NCI-H446 (cell line): ENCODE measurements at regions not wholly inside any gene's neighbourhood (a gene's known extent, or its start where the extent isn't known, plus 50 kb on each side); places are given as distances from the start of the nearest gene placed in this dataset.
"Not testable (repeated sequence)": the region's sequence is repeated elsewhere in the genome, so short reads cannot be mapped to it uniquely, and the experiment has no call there.

ENCODE experiments used
- DNase-seq, 2 experiments: peaks; one replicate each; lab custom pipeline; 2025; lab: John Stamatoyannopoulos, UW

- DNase-seq: no peak
Observed at GRCh38 chr18:78790960-78791359, 188.7 kb upstream of the SALL3 start.

GRCh38 chr18:78792094-78792493 is 187.5 kb upstream of the SALL3 start:
- DNase-seq: no peak

GRCh38 chr18:78792736-78793135 is 186.9 kb upstream of the SALL3 start:
- DNase-seq: no peak

- DNase-seq: no peak
Observed at GRCh38 chr18:78793313-78794070, 186.1 kb upstream of the SALL3 start.

GRCh38 chr18:78794071-78794430 is 185.6 kb upstream of the SALL3 start:
- DNase-seq: no peak

- no peak for DNase-seq
Observed at GRCh38 chr18:78796693-78797455, 182.7 kb upstream of the SALL3 start.

GRCh38 chr18:78797499-78797898 is 182.1 kb upstream of the SALL3 start:
- DNase-seq: no peak

GRCh38 chr18:78798402-78799175 is 181.0 kb upstream of the SALL3 start:
- DNase-seq: no peak

- DNase-seq: no peak
Observed at GRCh38 chr18:78799382-78800089, 180.1 kb upstream of the SALL3 start.

- not testable (repeated sequence) for DNase-seq
Observed at GRCh38 chr18:78800102-78800851, 179.3 kb upstream of the SALL3 start.

GRCh38 chr18:78801011-78801410 is 178.6 kb upstream of the SALL3 start:
- no peak for DNase-seq

GRCh38 chr18:78803104-78803503 is 176.5 kb upstream of the SALL3 start:
- no peak for DNase-seq

- DNase-seq: no peak
Observed at GRCh38 chr18:78804206-78805030, 175.2 kb upstream of the SALL3 start.

GRCh38 chr18:78805840-78806239 is 173.8 kb upstream of the SALL3 start:
- no peak for DNase-seq

- DNase-seq: no peak
Observed at GRCh38 chr18:78807668-78808067, 171.9 kb upstream of the SALL3 start.

- DNase-seq: no peak
Observed at GRCh38 chr18:78809845-78810244, 169.8 kb upstream of the SALL3 start.

GRCh38 chr18:78810706-78811105 is 168.9 kb upstream of the SALL3 start:
- DNase-seq: no peak

- no peak for DNase-seq
Observed at GRCh38 chr18:78812067-78812466, 167.6 kb upstream of the SALL3 start.

GRCh38 chr18:78813156-78813555 is 166.5 kb upstream of the SALL3 start:
- DNase-seq: no peak

GRCh38 chr18:78813936-78814710 is 165.5 kb upstream of the SALL3 start:
- DNase-seq: no peak
